ENCODE measurements at regions not wholly inside any gene's neighbourhood (a gene's known extent, or its start where the extent isn't known, plus 50 kb on each side); places are given as distances from the start of the nearest gene placed in this dataset.

DNA sequence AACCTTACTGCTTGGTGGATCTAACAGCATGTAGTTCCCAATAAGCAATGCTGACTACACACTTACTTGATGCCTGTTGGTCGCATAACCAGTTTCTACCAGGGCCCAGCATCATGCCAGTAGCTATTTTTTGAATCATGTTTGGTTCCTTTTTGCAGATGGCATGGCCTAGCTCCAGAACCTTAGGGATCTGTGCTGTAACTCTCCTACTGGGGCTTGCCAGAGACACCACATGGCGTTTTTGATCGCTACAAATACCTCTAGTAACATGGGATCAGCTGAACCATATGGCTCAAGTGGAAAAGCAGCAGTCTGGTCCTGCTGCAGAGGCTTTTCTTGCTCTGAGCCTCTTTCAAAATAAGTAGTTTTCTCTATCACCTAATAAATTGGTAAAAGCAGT, 654.6 kb upstream of the API5 start:
- TF ChIP-seq POLR2A (IDR thresholded peaks at IDR 0.05) = no peak
- TF ChIP-seq, protein P1, sequence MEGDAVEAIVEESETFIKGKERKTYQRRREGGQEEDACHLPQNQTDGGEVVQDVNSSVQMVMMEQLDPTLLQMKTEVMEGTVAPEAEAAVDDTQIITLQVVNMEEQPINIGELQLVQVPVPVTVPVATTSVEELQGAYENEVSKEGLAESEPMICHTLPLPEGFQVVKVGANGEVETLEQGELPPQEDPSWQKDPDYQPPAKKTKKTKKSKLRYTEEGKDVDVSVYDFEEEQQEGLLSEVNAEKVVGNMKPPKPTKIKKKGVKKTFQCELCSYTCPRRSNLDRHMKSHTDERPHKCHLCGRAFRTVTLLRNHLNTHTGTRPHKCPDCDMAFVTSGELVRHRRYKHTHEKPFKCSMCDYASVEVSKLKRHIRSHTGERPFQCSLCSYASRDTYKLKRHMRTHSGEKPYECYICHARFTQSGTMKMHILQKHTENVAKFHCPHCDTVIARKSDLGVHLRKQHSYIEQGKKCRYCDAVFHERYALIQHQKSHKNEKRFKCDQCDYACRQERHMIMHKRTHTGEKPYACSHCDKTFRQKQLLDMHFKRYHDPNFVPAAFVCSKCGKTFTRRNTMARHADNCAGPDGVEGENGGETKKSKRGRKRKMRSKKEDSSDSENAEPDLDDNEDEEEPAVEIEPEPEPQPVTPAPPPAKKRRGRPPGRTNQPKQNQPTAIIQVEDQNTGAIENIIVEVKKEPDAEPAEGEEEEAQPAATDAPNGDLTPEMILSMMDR (IDR thresholded peaks at IDR 0.05) = no peak
- TF ChIP-seq EP300 (IDR thresholded peaks at IDR 0.05) = no peak
- no peak for TF ChIP-seq POLR2AphosphoS5 (IDR thresholded peaks at IDR 0.05)

All from stomach (tissue), 4 donors.